DMS153 treated with DMSO at 0.1 percent for 48 hours (cell line): ENCODE measurements at regions not wholly inside any gene's neighbourhood (a gene's known extent, or its start where the extent isn't known, plus 50 kb on each side); places are given as distances from the start of the nearest gene placed in this dataset.

Experiments used
- DNase-seq: peaks from one replicate; lab custom pipeline; 2025; ENCODE audit not compliant: unreplicated experiment; lab: John Stamatoyannopoulos, UW

GRCh38 chr16:77132051-77132618 is 58.9 kb upstream of the MON1B start:
- no peak for DNase-seq

GRCh38 chr16:77133706-77134105 is 57.3 kb upstream of the MON1B start:
- no peak for DNase-seq

GRCh38 chr16:77137045-77137444 is 53.9 kb upstream of the MON1B start:
- DNase-seq = no peak
